Activated naive CD8-positive, alpha-beta T cell treated with anti-CD3 and anti-CD28 coated beads, Interleukin-2, amount 10 ng/mL, durations not matched to agents 7 days and 5 days (primary cell): ENCODE measurements at regions not wholly inside any gene's neighbourhood (a gene's known extent, or its start where the extent isn't known, plus 50 kb on each side); places are given as distances from the start of the nearest gene placed in this dataset.

Experiments
- ATAC-seq: fragments of 150-1000 bp; cut with Tn5 transposase; one replicate; pipeline ENCODE4 v1.10.0; 2021; ENCODE audit warnings: low read depth, moderate library complexity
- POLR2A ChIA-PET: fragments of 350-600 bp; sonication (Branson Sonifier 250); formaldehyde crosslinking; loops from one replicate; lab custom pipeline; 2021; ENCODE audit warnings: antibody characterized with exemption; lab: Charles Lee
- DNase-seq: peaks from one replicate; pipeline ENCODE4 v3.0.0; 2021
- H3K27ac Mint-ChIP-seq: one replicate; pipeline ENCODE4 v1.8.0; 2022; ENCODE audit warnings: mild to moderate bottlenecking, mixed read lengths
- H3K27me3 Mint-ChIP-seq: one replicate; pipeline ENCODE4 v1.8.0; 2022; ENCODE audit warnings: mild to moderate bottlenecking, moderate library complexity, mixed read lengths
- H3K36me3 Mint-ChIP-seq: one replicate; pipeline ENCODE4 v1.8.0; 2021; ENCODE audit warnings: mild to moderate bottlenecking, mixed read lengths
- H3K4me1 Mint-ChIP-seq: one replicate; pipeline ENCODE4 v1.8.0; 2021; ENCODE audit warnings: mixed read lengths
- H3K4me3 Mint-ChIP-seq: one replicate; pipeline ENCODE4 v1.8.0; 2022; ENCODE audit warnings: mild to moderate bottlenecking, moderate library complexity, mixed read lengths
- H3K9me3 Mint-ChIP-seq: one replicate; pipeline ENCODE4 v1.8.0; 2021; ENCODE audit warnings: mixed read lengths

- Mint-ChIP-seq H3K4me3 (no peak overlapping the region), H3K9me3 (peaks cover 5% of the 10 kb centered on the region), H3K36me3 (no peaks in the 10 kb centered on the region), H3K27ac (no peak overlapping the region), H3K4me1 (no peaks in the 10 kb centered on the region), H3K27me3 (no peaks in the 10 kb centered on the region)
- no peak for ATAC-seq
- no peak for DNase-seq
- POLR2A ChIA-PET, result no interaction called here
Measured at GRCh38 chr9:18007621-18008020, 428.8 kb downstream of the SH3GL2 start.

DNA sequence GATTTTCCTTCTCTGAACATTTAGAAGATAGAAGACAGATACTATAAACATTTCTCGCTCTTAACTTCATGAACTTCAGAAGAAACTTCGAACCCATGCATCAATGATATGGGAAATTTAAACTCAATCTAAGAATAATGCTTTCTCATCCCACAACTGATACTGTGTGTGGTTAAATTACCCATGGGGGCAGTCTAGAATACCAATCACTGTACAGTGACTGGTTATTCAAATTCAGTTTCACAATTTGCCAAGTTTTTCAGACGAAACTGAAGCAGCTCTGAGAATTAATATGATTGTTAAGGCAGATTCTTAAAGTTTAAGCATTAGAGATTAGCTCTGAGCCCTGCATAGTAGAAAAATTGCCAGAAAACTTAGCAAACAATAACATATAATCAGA, 431.0 kb downstream of the SH3GL2 start:
- H3K4me3 Mint-ChIP-seq, result no peak overlapping the region
- no peak for ATAC-seq
- H3K27ac Mint-ChIP-seq, result no peak overlapping the region
- POLR2A ChIA-PET, result no interaction called here
- H3K36me3 Mint-ChIP-seq, result no peaks in the 10 kb centered on the region
- H3K4me1 Mint-ChIP-seq, result no peaks in the 10 kb centered on the region
- DNase-seq, result no peak
- H3K27me3 Mint-ChIP-seq, result no peaks in the 10 kb centered on the region
- peaks cover 4% of the 10 kb centered on the region for H3K9me3 Mint-ChIP-seq

DNA sequence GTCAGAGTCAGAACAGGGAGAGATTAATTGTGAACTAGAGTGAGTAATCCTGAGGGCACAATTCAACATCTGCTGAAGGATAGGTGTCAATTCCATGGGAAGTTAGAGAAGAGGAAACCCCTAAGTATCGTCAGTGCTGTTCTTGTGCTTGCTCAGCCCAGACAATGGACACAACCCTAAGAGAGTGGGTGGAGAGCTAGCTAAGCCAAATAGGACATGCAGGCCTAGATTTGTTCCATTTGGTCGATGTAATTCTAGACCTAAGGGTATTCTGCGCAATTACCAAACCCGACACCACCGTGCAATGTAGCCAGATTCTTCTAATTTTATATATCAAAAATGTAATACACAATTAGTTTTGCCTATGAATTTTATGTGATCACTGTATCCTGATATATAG, 431.6 kb downstream of the SH3GL2 start:
- H3K9me3 Mint-ChIP-seq, result peaks cover 3% of the 10 kb centered on the region
- H3K27ac Mint-ChIP-seq, result no peak overlapping the region
- H3K27me3 Mint-ChIP-seq, result no peaks in the 10 kb centered on the region
- no peak for DNase-seq
- no peak overlapping the region for H3K4me3 Mint-ChIP-seq
- ATAC-seq, result no peak
- POLR2A ChIA-PET, result no interaction called here
- no peaks in the 10 kb centered on the region for H3K36me3 Mint-ChIP-seq
- no peaks in the 10 kb centered on the region for H3K4me1 Mint-ChIP-seq

DNA sequence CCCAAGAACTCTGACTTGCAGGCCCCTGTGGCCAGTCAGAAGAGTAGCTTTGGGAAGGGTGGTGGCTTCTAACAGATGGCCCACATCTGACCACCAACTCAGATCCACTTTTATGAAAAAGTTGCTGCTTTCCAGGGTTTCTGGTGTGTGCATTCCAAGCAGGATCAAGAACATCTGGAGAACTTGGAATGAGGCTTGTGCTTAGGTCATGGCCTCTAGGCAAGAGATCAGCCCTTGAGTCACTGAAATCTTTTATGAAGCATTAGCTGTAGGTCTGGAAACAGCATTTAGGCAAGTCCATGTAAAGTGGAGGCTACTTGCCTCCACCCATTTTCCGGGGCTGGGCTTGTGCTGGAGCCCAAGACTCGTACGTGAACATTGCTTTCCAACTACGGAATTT, 433.3 kb downstream of the SH3GL2 start:
- no peaks in the 10 kb centered on the region for H3K27me3 Mint-ChIP-seq
- ATAC-seq (no peak), DNase-seq (no peak)
- H3K4me3 Mint-ChIP-seq, result no peak overlapping the region
- peaks cover 3% of the 10 kb centered on the region for H3K9me3 Mint-ChIP-seq
- POLR2A ChIA-PET, result no interaction called here
- no peak overlapping the region for H3K27ac Mint-ChIP-seq
- H3K36me3 Mint-ChIP-seq, result no peaks in the 10 kb centered on the region
- H3K4me1 Mint-ChIP-seq, result no peaks in the 10 kb centered on the region

DNA sequence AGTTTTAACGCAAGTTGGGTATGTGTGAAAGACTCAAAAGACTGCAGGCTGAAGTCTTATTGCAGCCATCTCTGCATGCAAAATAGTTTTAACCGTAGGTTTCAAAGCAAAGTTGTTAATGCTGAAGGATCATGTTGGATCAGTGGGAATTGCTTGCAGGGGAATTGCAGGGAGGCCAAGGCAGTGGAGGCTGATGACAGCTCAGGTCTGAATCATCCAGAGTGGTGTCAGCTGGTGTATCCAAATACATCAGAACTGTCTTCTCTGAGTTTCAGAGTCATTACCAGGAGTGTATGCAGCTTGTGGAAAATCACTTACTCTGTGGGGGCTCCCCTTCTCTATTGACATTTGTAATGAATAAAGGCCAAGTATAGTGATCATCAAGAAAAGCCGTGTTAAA, 435.7 kb downstream of the SH3GL2 start:
- POLR2A ChIA-PET, result no interaction called here
- Mint-ChIP-seq H3K9me3 (peaks cover 7% of the 10 kb centered on the region), H3K27ac (no peak overlapping the region), H3K36me3 (no peaks in the 10 kb centered on the region), H3K27me3 (no peaks in the 10 kb centered on the region), H3K4me3 (no peak overlapping the region), H3K4me1 (no peaks in the 10 kb centered on the region)
- ATAC-seq (no peak), DNase-seq (no peak)

GRCh38 chr9:18015116-18015515, 436.2 kb downstream of the SH3GL2 start:
- no peak overlapping the region for H3K4me3 Mint-ChIP-seq
- POLR2A ChIA-PET, result no interaction called here
- H3K27me3 Mint-ChIP-seq, result no peaks in the 10 kb centered on the region
- no peak overlapping the region for H3K27ac Mint-ChIP-seq
- no peak for ATAC-seq
- H3K36me3 Mint-ChIP-seq, result no peaks in the 10 kb centered on the region
- H3K4me1 Mint-ChIP-seq, result no peaks in the 10 kb centered on the region
- no peak for DNase-seq
- H3K9me3 Mint-ChIP-seq, result peaks cover 7% of the 10 kb centered on the region

- DNase-seq (no peak), ATAC-seq (no peak)
- POLR2A ChIA-PET, result no interaction called here
- Mint-ChIP-seq H3K27me3 (no peaks in the 10 kb centered on the region), H3K9me3 (peaks cover 7% of the 10 kb centered on the region), H3K27ac (no peak overlapping the region), H3K4me1 (no peaks in the 10 kb centered on the region), H3K4me3 (no peak overlapping the region), H3K36me3 (no peaks in the 10 kb centered on the region)
Measured at GRCh38 chr9:18017136-18017535, 438.3 kb downstream of the SH3GL2 start.

GRCh38 chr9:18018221-18018620, 439.4 kb downstream of the SH3GL2 start:
- ATAC-seq, result no peak
- no peak overlapping the region for H3K27ac Mint-ChIP-seq
- no peaks in the 10 kb centered on the region for H3K4me1 Mint-ChIP-seq
- H3K9me3 Mint-ChIP-seq, result peaks cover 7% of the 10 kb centered on the region
- POLR2A ChIA-PET, result no interaction called here
- DNase-seq, result no peak
- H3K27me3 Mint-ChIP-seq, result no peaks in the 10 kb centered on the region
- no peaks in the 10 kb centered on the region for H3K36me3 Mint-ChIP-seq
- no peak overlapping the region for H3K4me3 Mint-ChIP-seq

DNA sequence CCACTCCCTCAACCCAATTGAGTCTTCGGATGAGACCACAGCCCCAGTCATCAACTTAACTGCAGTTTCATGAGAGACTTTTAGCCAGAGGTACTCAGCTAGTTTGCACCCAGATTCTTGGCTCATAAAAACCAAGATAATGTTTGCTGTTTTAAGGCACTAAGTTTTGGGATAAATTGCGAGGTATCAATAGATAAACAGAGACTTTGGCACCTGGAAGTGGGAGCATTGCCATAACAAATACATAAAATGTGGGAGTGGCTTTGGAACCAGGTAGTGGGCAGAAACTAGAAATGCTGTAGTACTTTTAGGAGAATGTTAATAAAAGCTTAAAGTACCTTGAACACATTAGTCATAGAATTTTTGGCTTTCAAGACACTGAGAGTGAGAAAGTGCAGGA, 439.8 kb downstream of the SH3GL2 start:
- POLR2A ChIA-PET, result no interaction called here
- Mint-ChIP-seq H3K4me1 (no peaks in the 10 kb centered on the region), H3K36me3 (no peaks in the 10 kb centered on the region), H3K27me3 (no peaks in the 10 kb centered on the region), H3K4me3 (no peak overlapping the region), H3K9me3 (peaks cover 7% of the 10 kb centered on the region), H3K27ac (no peak overlapping the region)
- ATAC-seq, result no peak
- no peak for DNase-seq

GRCh38 chr9:18020121-18020745, 441.4 kb downstream of the SH3GL2 start:
- no peaks in the 10 kb centered on the region for H3K36me3 Mint-ChIP-seq
- POLR2A ChIA-PET, result no interaction called here
- H3K4me3 Mint-ChIP-seq, result no peak overlapping the region
- H3K4me1 Mint-ChIP-seq, result no peaks in the 10 kb centered on the region
- H3K9me3 Mint-ChIP-seq, result peaks cover 7% of the 10 kb centered on the region
- ATAC-seq (no peak), DNase-seq (no peak)
- no peaks in the 10 kb centered on the region for H3K27me3 Mint-ChIP-seq
- H3K27ac Mint-ChIP-seq, result no peak overlapping the region

DNA sequence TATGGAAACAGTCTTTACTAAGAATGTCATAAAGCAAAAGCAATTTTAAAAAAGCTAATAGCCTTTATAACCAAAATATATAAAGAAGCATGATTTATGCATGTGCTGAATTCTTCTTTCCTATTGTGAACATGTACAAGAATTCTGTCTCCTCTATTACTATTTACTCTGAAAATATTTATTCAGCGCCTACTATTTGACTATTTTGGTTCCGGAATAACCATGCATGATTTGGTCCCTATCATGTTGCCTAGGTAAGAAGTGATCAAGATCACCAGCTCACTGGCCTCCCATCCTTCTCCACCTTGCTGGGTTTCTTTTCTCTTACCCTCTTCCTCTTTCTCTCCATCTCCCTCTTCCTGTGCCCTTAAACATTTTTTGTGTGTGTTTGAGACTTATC, 443.8 kb downstream of the SH3GL2 start:
- no peak overlapping the region for H3K4me3 Mint-ChIP-seq
- DNase-seq, result no peak
- POLR2A ChIA-PET, result no interaction called here
- no peaks in the 10 kb centered on the region for H3K36me3 Mint-ChIP-seq
- peaks cover 7% of the 10 kb centered on the region for H3K9me3 Mint-ChIP-seq
- no peak for ATAC-seq
- H3K27me3 Mint-ChIP-seq, result no peaks in the 10 kb centered on the region
- H3K27ac Mint-ChIP-seq, result no peak overlapping the region
- no peaks in the 10 kb centered on the region for H3K4me1 Mint-ChIP-seq

GRCh38 chr9:18023332-18023731, 444.5 kb downstream of the SH3GL2 start:
- no peaks in the 10 kb centered on the region for H3K27me3 Mint-ChIP-seq
- H3K27ac Mint-ChIP-seq, result no peak overlapping the region
- H3K4me3 Mint-ChIP-seq, result no peak overlapping the region
- no peaks in the 10 kb centered on the region for H3K36me3 Mint-ChIP-seq
- ATAC-seq, result no peak
- H3K9me3 Mint-ChIP-seq, result peaks cover 7% of the 10 kb centered on the region
- no peaks in the 10 kb centered on the region for H3K4me1 Mint-ChIP-seq
- no peak for DNase-seq
- POLR2A ChIA-PET, result no interaction called here

DNA sequence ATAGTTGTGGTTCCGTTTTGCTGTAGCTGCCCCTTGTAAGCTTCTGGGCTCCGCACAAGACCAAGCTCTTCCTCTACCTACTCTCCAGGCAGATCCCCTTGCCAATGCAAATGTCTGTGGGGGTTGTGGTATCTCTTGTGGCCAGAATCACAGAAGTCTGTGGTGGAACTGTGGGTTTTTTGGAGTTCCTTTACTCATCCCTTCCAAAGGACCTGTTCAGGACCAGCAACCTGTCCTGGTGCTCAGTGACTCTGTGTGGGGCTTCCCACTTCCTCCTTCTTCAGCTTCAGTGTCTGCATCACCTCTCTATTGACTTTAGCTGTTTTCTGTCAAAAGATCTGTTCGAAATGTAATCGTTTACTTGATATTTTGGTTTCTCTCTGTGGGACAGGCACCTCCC, 441.3 kb upstream of the ADAMTSL1 start:
- DNase-seq (no peak), ATAC-seq (no peak)
- Mint-ChIP-seq H3K4me3 (no peak overlapping the region), H3K9me3 (peaks cover 1% of the 10 kb centered on the region), H3K36me3 (no peaks in the 10 kb centered on the region), H3K27ac (no peak overlapping the region), H3K4me1 (no peaks in the 10 kb centered on the region), H3K27me3 (peaks cover 2% of the 10 kb centered on the region)
- POLR2A ChIA-PET, result no interaction called here

DNA sequence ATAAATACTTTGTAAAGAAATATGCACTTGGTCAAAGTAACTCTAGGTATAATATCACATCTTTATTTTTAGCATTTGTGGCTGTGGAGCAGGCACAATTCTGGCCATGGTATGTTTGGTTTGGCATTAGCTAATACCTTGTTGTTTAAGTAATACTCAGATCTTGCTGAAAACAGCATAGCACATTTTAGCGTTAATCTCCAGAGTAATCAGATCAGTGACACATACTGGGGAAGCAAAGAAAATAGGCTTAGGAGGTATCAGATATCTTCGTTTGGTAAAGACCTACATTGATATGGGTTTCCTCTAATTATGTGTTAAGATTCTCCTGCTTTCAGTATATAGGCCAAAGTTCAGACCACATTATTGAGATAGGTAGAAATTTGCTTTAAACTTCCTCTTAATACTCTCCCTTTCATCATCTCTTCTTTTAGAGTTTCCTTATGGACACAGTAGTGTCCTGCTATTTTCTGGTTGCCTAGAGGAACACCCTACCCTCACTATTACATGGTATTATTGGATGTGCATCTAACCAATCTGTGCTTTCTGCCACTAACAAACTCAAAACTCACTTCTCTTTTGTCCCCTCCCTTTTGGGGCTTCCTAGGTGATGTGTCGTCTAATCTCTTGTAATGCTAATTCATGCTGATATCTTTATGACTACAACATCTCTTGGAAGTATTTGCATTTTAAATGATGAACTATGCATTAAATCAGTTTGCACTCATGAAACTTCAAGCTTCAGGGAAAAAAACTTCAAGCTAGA, 437.3 kb upstream of the ADAMTSL1 start:
- Mint-ChIP-seq H3K27ac (no peak overlapping the region), H3K27me3 (peaks cover 2% of the 10 kb centered on the region), H3K36me3 (no peaks in the 10 kb centered on the region), H3K9me3 (no peaks in the 10 kb centered on the region), H3K4me1 (no peaks in the 10 kb centered on the region), H3K4me3 (no peak overlapping the region)
- DNase-seq, result no peak
- no peak for ATAC-seq
- POLR2A ChIA-PET, result no interaction called here
